HAP-1 (cell line): ENCODE measurements at regions not wholly inside any gene's neighbourhood (a gene's known extent, or its start where the extent isn't known, plus 50 kb on each side); places are given as distances from the start of the nearest gene placed in this dataset.
"Not testable (repeated sequence)": the region's sequence is repeated elsewhere in the genome, so short reads cannot be mapped to it uniquely, and the experiment has no call there.

Experiments
- DNase-seq, 2 experiments: peaks; one replicate each; pipeline ENCODE4 v3.0.0-alpha.2; 2016 to 2020; ENCODE audit warnings: low spot score in 2 of 2
- H3K27me3 ChIP-seq: fragments of 250-450 bp; sonication (Bioruptor Pico); 2 replicates; pipeline ENCODE4 v1.5.1; 2020; ENCODE audit warnings: low read depth, mild to moderate bottlenecking, moderate library complexity
- H3K36me3 ChIP-seq: fragments of 250-450 bp; sonication (Bioruptor Pico); replicated peaks from 2 replicates; pipeline ENCODE4 v1.5.1; 2020; ENCODE audit warnings: mild to moderate bottlenecking
- H3K4me1 ChIP-seq: fragments of 250-450 bp; sonication (Bioruptor Pico); 2 replicates; pipeline ENCODE4 v1.5.1; 2020; ENCODE audit warnings: mild to moderate bottlenecking
- H3K4me3 ChIP-seq: fragments of 250-450 bp; sonication (Bioruptor Pico); 2 replicates; pipeline ENCODE4 v1.5.1; 2020; ENCODE audit warnings: mild to moderate bottlenecking, moderate library complexity
- H3K9me3 ChIP-seq: fragments of 250-450 bp; sonication (Bioruptor Pico); 2 replicates; pipeline ENCODE4 v1.5.1; 2020; ENCODE audit warnings: mild to moderate bottlenecking, moderate library complexity
- in situ Hi-C: fragments of 300-500 bp; cut with MboI; formaldehyde crosslinking; loops from 3 replicates; pipeline ENCODE4 v1.14.3; 2020; ENCODE audit warnings: low sequenced_read_pairs, inconsistent platforms, mixed read lengths

GRCh38 chr12:131643631-131644452, 67.0 kb upstream of the SFSWAP start:
- H3K27me3 ChIP-seq = no peaks in the 10 kb centered on the region
- in situ Hi-C loops = no loop called here
- DNase-seq = no peak
- no peaks in the 10 kb centered on the region for H3K9me3 ChIP-seq
- no peaks in the 10 kb centered on the region for H3K36me3 ChIP-seq
- H3K4me1 ChIP-seq = no peaks in the 10 kb centered on the region
- no peak overlapping the region for H3K4me3 ChIP-seq

- Histone ChIP-seq H3K27me3 (no peaks in the 10 kb centered on the region), H3K9me3 (no peaks in the 10 kb centered on the region), H3K36me3 (no peaks in the 10 kb centered on the region), H3K4me3 (no peak overlapping the region), H3K4me1 (no peaks in the 10 kb centered on the region)
- in situ Hi-C loops = no loop called here
- DNase-seq = no peak
Observed at GRCh38 chr12:131644481-131644880, 66.4 kb upstream of the SFSWAP start.

GRCh38 chr12:131644917-131645316, 66.0 kb upstream of the SFSWAP start:
- H3K27me3 ChIP-seq, H3K4me1 ChIP-seq, H3K4me3 ChIP-seq, H3K9me3 ChIP-seq, DNase-seq, H3K36me3 ChIP-seq, in situ Hi-C loops: not testable (repeated sequence)

DNA sequence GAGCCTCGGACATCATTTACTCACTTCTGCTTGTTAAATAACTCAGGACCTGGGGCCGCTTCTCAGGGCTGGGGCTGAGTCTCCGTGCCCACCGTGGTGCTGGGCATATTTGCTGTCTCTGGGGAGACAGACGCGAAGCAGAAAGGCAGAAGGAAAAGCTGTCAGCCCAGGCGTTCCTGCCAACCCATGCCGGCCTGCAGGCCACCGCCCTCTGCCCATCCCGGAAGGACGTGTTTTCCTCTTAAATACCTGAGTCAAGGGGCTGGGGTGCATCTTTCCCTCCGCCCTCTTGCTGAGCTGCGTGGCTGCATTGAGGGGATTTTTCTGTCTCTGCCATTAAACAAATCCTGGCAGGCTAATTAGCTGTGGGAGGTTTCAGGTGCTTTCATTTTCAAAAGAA, 65.3 kb upstream of the SFSWAP start:
- DNase-seq, H3K27me3 ChIP-seq, H3K4me1 ChIP-seq, in situ Hi-C loops, H3K9me3 ChIP-seq, H3K4me3 ChIP-seq, H3K36me3 ChIP-seq: not testable (repeated sequence)

- in situ Hi-C loops, H3K4me3 ChIP-seq: not testable (repeated sequence)
- peak in 1 of 2 experiments; percentile 24 for DNase-seq
Observed at GRCh38 chr12:131646444-131646843, 64.4 kb upstream of the SFSWAP start.

DNA sequence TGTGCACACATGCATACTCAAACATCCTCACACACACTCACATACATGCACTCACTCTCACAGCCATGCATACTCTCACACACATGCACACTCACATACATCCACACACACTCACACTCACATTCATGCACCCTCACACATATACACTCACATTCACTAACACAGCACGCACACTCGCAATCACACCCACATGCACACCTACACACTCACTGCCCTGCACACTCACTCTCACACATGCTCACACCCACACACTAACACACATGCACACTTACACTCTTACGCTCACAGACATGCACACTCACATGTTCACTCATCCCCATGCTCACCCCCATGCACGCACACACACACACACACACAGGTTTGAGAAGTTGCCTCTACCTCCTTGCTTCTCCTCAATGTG, 63.2 kb upstream of the SFSWAP start:
- in situ Hi-C loops = no loop called here
- Histone ChIP-seq H3K4me3 (no peak overlapping the region), H3K4me1 (no peaks in the 10 kb centered on the region), H3K9me3 (no peaks in the 10 kb centered on the region), H3K36me3 (no peaks in the 10 kb centered on the region), H3K27me3 (peaks cover 4% of the 10 kb centered on the region; the same call in 1 of the 2 replicates)
- no peak for DNase-seq

More at GRCh38 chr12:131646444-131646843, 64.4 kb upstream of the SFSWAP start:
- H3K27me3 ChIP-seq, H3K9me3 ChIP-seq, H3K36me3 ChIP-seq, H3K4me1 ChIP-seq: not testable (repeated sequence)

DNA sequence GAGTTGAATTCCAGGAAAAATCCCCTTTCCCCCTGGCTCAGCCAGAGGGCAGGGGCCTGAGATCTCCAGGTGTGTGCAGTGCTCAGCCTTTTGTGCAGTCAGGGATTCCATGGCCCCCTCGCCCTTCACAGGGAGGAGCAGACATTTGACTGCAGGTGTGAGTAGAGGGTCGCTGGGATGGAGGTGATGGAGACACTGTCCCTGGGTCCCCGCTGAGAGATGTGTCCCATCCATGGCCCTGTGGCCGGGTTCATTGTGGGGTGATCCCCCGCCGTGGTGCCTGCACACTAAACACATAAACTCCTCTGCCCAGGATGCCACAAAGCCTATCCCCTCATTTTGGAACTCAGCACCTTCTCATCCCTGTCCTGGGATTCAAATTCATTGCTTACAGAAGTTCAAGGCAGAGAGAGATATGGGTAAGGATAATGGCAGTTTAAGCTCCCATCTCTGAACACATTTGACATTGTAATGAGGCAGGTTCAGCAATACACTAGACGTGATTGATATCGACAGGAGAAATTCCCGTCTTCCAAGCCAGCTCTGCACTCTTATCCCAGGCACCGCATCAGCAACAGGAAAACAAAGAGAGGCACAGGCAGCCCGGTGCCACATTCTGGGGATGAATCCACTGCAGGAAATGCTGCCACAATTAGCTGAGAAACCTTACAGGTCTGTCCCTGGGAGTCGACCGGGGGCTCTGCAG, 55.3 kb upstream of the SFSWAP start:
- H3K36me3 ChIP-seq, H3K4me3 ChIP-seq, in situ Hi-C loops, H3K4me1 ChIP-seq, DNase-seq, H3K27me3 ChIP-seq, H3K9me3 ChIP-seq: not testable (repeated sequence)

DNA sequence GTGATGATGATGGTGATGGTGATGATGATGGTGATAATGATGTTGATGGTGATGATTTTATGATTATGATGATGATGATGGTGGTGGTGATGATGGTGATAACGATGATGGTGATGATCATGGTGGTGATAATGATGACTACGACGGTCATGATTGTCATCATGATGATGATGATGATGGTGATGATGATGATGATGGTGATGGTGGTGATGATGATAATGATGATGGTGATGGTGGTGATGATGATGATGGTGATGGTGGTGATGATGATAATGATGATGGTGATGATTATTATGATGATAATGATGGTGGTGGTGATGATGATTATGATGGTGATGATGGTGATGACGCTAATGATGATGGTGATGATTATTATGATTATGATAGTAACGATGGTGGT, 54.1 kb upstream of the SFSWAP start:
- in situ Hi-C loops, DNase-seq, H3K27me3 ChIP-seq, H3K4me1 ChIP-seq, H3K36me3 ChIP-seq, H3K4me3 ChIP-seq, H3K9me3 ChIP-seq: not testable (repeated sequence)

- in situ Hi-C loops, H3K27me3 ChIP-seq, H3K4me3 ChIP-seq: not testable (repeated sequence)
Observed at GRCh38 chr12:131658605-131659004, 52.3 kb upstream of the SFSWAP start.

GRCh38 chr12:131659484-131659883, 51.4 kb upstream of the SFSWAP start:
- H3K9me3 ChIP-seq, H3K27me3 ChIP-seq, in situ Hi-C loops, H3K4me1 ChIP-seq, DNase-seq, H3K4me3 ChIP-seq, H3K36me3 ChIP-seq: not testable (repeated sequence)

More at GRCh38 chr12:131658605-131659004, 52.3 kb upstream of the SFSWAP start:
- not testable (repeated sequence) for H3K36me3 ChIP-seq, DNase-seq, H3K4me1 ChIP-seq, H3K9me3 ChIP-seq

- in situ Hi-C loops, DNase-seq, H3K27me3 ChIP-seq, H3K4me1 ChIP-seq, H3K9me3 ChIP-seq, H3K4me3 ChIP-seq, H3K36me3 ChIP-seq: not testable (repeated sequence)
Observed at GRCh38 chr12:131659976-131660375, 50.9 kb upstream of the SFSWAP start.

GRCh38 chr12:131660401-131660800, 50.5 kb upstream of the SFSWAP start:
- DNase-seq, in situ Hi-C loops: not testable (repeated sequence)

More at GRCh38 chr12:131660401-131660800, 50.5 kb upstream of the SFSWAP start:
- not testable (repeated sequence) for H3K9me3 ChIP-seq, H3K4me1 ChIP-seq, H3K36me3 ChIP-seq, H3K27me3 ChIP-seq, H3K4me3 ChIP-seq
